GM19463 (cell line): ENCODE measurements at regions not wholly inside any gene's neighbourhood (a gene's known extent, or its start where the extent isn't known, plus 50 kb on each side); places are given as distances from the start of the nearest gene placed in this dataset.
A peak's percentile ranks its signal among the peaks of the same experiment; 100 is the strongest.

Source experiments
- ATAC-seq: cut with Tn5 transposase; IDR thresholded peaks from one replicate; pipeline ENCODE4 v1.9.1; 2021; ENCODE audit warnings: mild to moderate bottlenecking, moderate library complexity; ENCODE audit not compliant: unreplicated experiment

DNA sequence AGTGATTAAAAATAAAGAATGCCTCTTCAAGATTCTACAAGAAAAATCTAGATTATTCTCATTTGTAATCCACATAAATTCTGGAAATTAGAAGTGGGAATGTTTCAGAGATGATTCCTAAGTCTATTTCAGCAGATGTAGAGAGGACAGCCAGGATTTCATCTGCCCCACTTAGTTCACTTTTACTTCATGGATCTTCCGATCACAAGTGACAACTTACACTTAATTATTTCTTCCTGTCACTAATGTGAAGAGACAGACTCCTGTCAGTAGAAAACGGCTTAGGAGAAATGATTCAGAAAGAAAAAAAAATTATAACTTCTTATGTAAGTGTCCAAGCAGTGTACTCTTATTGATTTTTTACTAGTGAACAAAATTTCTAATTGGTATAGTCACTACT, 368.2 kb upstream of the SMIM30 start:
- ATAC-seq = no peak

DNA sequence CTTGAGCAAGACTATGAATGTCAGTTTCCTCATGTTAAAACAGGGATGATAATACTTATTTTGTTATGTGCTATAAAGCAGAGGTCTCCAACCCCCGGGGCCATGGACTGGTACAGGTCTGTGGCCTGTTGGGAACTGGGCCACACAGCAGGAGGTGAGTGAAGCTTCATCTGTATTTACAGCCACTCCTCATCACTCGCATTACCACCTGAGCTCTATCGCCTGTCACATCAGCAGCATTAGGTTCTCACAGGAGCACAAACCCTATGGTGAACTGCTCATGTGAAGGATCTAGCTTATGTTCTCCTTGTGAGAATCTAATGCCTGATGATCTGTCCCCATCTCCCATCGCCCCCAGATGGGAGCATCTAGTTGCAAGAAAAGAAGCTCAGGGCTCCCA, 365.3 kb upstream of the SMIM30 start:
- ATAC-seq = no peak

DNA sequence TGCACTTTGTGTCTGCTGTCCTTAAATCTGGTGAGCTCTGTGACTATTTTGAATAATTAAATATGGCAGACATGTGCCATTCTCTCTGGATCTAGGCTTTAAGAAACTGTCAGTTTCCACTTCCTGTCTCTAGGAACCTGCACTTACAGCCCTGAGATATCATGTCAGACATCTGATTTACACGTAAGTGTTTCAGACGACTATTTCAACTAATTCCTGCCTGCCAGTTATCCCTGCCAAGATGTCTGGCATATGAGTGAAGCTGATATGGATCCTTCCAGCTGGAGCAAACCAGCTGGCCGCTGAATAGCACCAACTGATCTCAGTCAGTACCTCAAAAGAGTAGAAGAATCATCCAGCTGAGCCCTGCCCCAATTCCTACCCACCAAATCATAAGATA, 362.2 kb upstream of the SMIM30 start:
- no peak for ATAC-seq

DNA sequence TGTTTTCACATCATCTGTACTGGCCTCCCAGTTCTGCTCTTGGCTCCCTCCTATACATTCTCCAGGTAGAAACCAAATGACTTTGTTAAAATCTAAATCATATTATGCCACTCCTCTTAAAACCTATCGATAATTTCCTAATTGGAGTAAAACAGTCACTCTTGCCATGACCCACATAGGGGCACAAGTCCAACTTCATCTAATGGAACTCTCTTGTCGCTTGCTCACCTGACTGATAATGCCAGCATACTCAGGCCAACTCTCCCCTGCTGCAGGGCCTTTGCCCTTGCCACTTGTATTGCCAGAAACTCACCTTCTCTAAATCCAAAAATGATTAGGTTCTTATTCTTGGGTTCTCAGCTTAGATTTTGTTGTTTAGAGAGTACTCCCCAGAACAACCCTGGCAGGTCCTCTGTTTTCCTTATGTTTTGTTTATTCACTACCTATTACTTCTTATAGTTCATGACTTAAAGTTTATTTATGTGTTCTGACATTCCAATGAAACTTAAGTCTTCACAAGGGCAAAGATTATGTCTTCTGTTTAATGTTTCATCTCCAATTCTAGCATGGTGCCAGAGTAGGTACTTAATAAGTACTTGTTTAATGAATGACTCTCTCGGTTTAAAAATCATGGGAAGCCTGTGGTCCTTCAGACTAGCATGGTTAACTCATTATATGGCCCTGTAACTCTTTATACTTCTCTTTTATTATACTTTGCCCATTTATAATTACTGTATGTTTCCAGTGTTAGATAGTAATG, 345.9 kb upstream of the SMIM30 start:
- no peak for ATAC-seq

DNA sequence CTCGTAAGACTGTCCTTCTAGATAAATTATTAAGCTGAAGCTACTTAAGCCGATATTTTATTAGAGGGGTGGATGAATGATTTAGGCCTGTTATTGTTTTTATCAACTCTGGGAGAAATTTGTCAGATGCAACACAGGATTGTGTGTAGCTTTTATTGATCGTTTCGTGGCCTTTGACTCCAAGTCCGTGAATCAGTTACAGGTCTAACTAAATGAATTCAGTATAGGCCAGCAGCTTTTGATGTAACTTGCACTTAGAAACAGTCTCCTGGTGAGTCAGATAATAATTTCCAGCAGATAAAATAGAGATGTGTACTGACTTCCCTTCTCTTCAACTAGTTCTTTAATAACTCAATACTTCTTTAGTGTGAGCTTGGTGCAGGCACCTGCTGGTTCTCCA, 341.7 kb upstream of the SMIM30 start:
- no peak for ATAC-seq

DNA sequence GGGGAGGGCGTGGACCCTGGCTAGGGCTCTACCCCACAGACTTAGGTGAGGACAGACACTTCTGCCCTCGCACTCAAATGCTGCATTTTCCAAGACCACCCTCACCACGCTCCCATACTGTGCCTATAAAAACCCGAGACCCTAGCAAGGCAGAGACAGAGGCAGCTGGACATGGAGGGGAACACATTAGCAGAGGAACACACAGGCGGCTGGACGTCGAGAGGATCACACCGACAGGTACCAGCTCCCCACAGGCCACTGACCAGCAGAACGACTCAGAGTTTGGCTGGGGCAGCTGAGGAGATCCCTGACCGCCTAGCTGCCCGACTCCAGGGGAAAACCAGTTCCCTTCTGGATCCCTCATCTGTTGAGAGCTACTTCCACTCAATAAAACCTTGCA, 338.2 kb upstream of the SMIM30 start:
- no peak for ATAC-seq

DNA sequence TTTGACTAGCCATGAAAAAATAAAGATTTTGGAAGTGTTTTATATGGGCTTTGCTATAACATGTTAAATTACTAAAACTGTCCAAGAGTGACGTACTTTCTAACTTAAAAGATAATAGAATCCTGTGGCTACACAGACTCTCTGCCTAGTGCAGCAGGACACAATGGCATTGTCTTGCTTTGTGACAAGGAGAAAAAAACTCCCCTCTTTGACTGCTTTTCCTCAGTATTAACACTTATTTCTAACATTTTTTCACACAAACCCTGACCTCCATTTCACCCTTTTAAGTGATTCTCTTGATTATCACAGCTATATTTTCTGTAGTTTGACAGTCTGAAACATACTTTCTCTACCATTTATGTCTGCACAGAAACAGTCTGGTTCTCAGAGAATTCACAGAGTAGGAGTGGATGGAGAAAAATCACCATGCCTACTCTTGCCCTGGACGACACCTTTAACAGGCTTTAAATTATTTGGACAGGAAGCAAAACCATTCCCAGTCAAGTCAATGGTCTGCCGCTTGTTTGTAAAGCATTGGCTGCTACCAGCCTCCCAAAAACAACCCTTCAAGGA, 336.3 kb upstream of the SMIM30 start:
- ATAC-seq = no peak

DNA sequence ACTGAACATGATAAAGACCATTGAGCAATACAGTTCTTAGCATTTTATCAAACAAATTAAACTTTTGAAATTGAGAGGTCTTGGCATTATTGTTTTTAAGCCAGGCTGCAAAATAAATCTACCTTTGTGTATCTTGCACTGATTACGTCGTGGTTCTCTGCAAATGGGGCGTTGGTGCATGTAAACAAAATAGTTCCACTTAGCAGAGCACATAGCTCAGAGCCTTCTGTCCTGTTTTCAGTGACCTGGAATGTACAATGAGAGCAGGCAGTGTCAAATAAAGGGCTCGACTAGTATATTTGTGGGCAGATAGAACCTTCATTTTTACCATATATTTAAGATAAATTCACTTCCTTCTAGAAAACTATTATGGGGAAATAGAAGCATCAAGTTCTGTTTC, 333.9 kb upstream of the SMIM30 start:
- no peak for ATAC-seq

DNA sequence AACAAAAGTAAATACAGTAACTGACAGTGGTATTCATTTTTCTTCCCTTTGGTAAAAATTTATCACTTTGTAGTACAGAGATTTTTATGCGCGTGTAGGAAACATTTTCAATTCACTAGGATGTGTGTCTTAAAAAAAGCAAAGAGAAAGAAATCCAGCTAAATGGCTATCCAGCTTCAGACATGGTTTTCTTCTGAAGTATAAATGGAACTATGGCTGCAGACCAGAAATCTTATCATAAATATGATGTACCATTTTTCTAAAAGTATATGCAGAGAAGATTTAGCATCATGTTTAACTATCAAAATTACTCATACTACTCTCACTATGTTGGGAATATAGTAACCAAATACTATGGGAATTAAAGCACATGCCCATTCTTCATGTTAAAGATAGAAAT, 328.4 kb upstream of the SMIM30 start:
- no peak for ATAC-seq

DNA sequence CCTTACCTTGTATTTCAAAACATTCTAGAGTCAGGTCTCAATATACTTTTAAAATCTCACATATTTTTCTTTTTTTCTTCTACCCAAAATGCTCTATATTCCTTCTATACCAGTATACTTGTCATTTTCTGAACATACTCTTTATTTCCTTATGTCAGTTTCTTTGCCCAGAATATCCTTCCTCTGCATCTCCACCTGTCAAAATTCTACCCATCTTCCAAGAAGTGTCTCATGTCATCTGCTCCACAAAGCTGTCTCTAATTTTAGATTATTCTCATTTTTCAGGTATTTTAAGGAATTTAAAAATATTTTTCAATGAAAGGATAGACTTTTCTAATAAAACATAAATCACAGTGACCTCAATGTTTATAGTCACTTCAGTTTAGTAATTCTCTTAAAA, 328.0 kb upstream of the SMIM30 start:
- no peak for ATAC-seq

DNA sequence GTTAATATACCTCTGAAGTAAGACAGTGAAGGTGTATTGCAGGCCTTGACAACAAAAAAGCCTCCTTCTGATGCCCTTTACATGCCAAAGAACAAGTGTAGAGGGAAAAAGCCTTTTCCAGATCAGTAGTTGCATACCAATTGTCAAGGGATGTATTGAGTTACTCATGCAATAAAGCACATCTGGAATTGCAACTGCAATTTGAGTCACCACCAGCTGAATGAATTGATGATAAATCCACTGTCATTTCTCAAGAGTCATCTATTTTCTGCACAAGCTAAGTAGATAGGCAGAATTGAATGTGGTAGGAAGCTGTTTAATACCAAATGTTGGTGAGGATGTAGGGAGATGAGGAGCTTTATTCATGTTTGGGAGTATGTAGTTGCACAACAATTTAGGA, 325.9 kb upstream of the SMIM30 start:
- ATAC-seq = no peak

DNA sequence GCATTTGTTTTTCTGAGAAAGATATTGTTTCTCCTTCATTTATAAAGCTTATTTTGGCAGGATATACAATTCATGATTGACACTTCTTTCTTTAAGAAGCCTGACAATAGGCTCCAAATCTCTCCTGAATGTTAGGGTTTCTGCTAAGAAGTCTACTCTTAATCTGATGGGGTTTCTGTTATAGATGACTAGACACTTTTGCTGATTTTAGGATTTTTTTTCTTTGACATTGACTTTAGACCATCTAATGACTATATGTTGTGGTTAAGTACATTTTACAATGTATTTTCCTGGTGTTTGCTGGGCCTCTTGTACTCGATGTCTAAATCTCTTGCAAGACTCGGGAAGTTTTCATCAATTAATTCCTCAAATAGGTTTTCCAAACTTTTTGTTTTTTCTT, 321.8 kb upstream of the SMIM30 start:
- no peak for ATAC-seq

DNA sequence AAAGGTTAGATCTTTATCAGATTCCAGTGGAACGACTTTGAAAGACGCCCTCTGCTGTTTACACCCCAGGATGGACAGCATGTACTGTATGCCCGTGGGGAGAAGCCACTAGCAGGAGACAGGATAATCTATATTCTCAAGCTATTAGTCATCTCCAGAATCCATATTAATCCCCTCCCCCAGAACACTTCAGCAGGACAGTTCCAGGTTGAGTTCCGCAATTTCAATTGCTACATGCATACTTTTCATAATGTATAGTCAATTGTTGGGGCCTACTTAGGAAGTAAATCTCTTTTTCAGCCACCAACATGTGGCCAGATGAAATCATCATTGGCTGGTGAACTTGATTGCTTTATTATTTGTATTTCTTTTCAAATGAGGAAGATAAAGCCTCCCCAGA, 313.1 kb upstream of the SMIM30 start:
- ATAC-seq = no peak

DNA sequence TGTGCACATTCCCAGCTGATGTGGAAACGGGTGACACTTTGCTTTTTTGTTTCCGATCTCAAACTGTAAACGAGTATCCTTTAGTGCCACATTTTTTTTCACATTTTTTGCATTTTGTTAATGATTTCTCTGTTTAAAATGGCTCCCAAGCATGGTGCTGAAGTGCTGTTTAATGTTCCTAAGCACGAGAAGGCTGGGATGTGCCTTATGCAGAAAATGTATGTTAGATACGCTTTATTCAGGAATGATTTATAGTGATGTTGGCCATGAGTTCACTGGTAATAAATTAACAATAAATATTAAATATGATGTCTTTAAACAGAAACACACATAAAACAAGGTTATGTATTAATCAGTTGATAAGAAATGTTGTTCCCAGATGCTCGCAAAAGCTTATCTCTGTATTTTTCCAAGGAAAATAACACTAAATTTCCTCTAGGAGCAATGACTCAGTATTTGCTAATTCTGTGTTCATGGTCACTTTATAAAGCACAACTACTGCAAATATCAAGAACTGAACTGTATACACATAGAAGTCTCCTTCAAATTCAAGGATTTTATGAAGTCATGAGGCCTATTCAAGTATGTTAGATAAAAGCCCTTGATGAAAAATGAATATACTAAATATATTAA, 305.9 kb upstream of the SMIM30 start:
- no peak for ATAC-seq

DNA sequence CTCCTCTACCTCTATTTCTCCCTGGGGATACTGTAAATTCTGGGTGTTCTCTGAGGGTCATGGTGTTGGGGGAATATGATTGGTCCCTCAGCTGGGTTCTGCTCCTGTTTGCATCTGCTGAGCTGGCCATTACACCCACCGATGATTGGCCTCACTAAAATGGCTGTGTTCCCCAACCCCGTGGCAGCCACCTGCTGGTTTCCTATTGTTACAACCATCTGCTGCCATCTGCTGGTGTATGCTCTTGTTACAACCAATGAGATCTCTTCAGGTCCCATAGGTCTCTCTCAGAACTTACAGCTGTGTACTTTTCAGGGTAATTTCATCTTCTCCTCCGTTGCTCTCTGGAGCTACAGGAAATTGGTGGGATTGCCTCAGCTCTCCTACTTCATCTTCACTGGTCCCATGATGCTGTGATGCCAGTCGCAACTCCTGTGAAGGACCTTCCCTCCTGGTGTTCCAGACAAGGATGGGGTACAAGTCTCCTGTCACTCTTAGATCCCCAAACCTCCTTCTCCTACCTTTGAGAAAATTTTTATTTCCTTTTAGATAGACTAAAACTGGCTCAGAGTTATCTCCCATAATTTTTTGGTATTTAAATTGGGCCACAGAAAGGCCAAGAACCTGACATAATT, 303.5 kb upstream of the SMIM30 start:
- peak; percentile 100 for ATAC-seq

DNA sequence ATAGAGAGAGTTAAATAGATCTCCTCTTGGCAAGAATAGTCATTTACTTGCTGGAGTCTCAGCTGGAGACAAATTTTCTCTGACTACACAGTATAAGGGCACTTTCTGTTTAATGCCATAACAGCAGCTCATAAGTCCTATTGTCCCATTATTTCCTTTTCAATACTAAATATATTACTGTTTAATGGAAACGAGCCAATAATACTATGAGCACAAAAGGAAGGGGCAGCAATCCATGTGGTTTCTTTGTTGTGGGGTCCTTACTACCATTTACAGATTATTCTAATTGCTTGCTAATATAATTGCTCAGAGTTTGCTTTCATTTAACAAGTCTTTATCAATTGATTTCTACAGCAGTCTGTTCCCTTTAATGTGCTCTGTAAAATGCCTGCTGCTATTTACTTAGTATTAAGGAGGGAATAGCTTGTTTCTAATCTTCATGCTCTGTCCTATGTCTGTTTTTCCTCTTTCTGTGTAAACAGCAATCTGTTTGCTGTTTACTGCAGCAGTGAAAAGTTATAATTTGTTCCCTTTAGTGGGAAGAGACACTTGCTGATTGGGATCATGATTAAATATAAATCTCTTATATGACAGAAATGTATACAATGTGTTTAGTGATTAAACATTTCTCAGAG, 296.2 kb upstream of the SMIM30 start:
- ATAC-seq = no peak

DNA sequence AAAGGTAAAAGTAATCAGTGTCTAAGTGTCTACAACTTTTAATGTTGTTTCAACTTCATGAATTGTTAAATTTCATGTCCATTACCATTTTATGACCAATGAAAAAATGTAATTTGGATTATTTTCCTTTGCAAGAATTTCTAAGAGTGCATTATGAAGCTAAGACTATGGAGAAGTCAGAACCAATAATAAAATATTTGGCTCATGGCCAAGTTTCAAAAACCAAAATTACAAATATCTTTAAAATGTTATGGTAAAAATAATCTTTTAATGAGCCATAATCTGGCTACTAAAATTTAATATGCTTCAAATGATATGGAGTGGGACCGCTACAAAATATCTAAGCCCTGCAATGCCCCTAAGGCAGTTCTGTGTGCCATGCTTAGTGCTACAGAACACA, 294.1 kb upstream of the SMIM30 start:
- no peak for ATAC-seq

DNA sequence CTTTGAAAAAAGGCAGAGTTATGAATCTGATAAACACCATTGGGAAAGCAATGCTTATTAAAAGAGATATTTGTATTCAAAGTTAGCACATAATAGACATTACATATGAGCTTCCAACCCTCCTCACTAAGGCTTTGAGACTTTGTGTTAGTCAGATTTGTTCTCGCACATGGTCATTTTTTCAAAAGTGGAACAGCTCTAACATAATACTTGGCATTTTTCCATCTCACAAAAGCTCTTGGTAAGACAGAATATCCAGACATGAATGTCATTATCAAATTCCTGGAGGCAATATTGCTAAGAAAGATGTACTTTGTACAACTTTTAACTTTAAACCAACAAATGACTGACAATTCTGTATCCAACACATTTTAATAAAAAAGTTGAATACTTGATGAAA, 292.4 kb upstream of the SMIM30 start:
- ATAC-seq = no peak

DNA sequence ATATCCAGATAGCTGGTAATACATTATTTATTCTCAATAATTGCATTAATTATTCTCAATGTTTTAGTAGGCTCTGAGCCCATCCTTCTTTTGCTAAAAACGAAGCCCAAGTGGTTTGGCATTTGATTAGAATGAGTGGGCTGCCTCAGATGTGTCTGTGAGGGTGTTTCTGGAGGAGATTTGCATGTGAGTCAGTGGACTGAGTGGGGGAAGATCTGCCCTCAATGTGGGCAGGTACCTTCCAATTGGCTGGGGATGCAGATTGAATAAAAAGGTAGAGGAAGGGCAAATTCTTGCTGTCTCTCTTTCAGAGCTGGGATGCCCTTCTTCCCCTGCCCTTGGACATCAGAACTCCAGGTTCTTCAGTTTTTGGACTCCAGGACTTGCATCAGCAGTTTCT, 290.6 kb upstream of the SMIM30 start:
- no peak for ATAC-seq

DNA sequence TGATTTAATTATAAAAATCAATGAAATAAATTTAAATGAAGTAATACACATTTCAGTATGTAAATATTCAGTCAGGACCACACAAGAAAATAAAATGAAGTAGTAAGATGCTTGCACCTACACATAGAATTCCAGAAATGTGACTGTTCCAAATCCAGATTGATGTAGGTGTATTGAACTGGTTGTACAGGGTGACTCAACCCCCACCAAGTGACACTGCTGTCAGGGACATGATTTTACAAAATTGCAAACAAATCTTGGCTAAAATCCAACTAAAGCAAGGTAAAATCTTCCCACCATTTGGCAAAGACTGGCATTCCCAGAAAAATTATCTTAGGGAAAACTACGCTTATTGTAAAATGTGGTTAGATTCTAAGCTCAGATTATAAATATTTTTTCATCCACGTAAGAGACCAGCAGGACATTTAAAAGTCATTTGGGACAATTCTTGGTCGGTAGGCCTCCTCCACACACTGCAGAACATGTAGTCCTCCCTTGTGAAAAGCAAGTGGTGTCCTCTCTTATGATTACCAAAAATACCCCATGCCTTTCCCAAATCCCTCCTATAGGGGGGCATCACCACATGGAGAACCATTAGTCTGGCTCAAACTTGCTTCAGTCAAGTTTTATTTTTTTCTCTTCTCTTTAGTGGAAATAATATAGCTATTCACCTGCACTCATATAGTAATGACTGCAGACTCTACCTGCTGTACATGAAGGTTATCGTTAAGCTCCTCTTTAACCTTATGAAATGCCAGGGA, 287.1 kb upstream of the SMIM30 start:
- no peak for ATAC-seq

DNA sequence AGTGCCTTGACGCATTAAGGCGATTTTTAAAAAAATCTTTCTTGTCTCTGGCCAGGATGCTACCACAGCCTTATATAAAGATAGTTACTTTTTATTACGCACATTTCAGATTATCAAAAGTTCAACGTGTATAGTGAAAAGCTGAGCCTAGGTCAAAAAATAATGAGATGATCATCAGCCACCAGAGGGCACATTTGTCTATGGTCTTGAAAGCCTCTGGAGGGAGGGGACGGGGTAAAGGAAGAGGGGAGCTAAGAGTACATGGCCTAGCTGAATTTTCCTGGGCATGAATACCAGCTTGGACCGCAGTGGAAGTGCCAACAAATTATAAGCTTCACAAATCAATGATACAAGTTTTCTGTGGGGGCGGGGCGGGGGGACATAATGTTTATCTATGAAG, 285.9 kb upstream of the SMIM30 start:
- ATAC-seq = no peak
